ENCODE measurements at regions not wholly inside any gene's neighbourhood (a gene's known extent, or its start where the extent isn't known, plus 50 kb on each side); places are given as distances from the start of the nearest gene placed in this dataset.
"Not testable (repeated sequence)": the region's sequence is repeated elsewhere in the genome, so short reads cannot be mapped to it uniquely, and the experiment has no call there.

DNA sequence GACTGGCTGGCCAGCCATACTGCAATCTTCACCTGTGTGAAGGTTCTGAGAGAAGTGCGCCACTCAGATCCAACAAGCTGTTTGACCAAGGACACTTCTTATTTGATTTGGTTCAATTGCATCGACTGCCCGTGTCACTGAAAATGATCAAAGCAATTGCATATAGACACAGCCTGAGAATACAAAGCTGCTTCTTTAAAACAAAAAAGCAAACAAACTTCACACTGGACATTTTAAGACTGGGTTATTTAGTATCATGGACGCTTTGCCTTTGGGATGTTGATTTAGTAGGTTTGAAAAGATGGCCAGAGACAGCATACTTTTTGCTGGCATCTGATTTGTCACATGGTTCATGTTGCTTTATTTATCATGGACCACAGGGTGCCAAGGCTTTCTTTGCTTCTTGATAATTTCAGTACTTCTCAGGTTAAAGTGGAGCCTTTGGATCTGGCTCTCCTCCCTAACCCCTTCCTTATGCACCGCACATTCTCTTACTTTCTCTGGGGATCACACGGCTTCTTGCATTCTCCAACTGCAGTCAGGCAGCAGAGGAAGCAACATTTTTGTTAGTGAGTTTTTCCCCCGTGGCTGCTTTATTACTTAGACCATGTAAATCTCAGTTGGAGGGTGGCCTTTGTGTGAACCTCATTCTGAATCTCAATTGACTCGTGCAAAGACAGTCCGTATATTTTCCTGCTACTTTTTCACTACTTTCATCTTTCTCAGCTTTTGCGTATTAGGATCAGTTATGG is 151.0 kb downstream of the CD47 start:
- no peak for DNase-seq

DNA sequence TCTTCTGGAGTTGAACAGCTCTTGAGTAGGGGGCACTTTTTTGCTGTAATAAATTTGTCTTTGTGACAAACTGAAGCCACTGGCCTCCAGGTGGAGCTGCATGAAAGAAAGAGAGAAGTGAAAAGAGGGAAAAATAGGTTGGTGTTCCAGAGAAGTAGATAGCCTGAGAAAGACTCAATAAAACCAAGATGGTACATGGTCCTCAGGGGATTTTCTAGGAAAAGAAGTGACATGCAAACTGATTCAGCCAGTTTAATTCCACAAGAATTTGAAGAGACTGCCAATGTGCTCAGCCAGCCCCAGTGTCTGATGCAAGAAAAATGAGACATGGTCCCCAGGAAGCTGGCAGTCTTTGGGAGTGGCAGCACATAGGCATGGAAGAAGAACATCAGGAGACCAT is 152.7 kb downstream of the CD47 start:
- DNase-seq = no peak

DNA sequence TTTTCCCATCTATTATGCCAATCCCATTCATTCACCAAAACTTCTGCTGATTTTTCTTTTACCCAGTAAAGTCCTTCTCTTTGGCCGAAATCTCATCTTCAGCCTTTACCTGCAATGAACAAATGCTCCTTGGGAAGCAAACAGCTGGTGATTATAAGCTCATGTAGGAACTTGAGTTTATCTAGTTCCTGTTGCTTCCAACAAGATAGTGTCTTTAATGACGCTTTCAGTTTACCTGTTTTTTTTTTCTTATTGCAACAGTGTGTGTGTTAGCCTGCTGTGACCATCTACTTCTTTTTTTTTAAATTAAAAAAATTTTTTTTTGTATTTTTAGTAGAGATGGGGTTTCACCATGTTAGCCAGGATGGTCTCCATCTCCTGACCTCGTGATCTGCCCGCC is 156.0 kb downstream of the CD47 start:
- no peak for DNase-seq

DNA sequence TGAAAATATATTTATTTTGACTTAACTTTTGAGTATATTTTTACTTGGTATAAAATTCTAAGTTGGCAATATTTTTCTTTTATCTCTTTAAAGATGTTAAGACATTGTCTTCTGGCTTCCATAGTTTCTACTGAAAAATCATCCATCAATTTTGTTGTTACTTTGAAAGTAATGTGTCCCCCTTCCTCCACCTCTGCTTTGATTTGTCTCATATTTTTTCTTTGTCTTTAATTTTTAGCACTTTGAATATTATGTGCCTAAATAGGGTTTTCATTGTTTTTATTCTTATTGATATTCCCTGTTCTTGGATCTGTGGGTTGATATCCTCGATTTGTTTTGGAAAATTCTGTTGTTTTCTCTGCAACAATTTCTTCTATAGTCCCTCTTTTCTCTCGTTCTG is 157.4 kb downstream of the CD47 start:
- no peak for DNase-seq

DNA sequence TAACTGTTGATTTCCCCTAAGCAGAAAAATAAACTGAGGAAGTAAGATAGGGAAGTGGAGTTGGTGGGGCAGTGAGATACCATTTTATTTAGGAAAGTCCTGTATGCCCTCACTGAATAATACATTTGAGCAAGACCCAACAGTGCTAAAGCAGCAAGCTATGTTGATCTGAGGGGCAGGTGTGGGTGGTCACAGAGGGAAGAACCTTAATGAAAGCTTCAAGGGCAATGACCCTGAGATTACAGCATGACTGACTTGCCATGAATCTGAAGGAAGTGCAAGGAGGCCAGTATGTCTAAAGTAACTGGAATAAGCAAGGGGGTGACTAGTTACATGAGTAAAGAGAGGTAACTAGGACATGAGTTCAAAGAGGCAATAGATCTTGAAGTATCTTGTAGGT is 159.5 kb downstream of the CD47 start:
- no peak for DNase-seq

DNA sequence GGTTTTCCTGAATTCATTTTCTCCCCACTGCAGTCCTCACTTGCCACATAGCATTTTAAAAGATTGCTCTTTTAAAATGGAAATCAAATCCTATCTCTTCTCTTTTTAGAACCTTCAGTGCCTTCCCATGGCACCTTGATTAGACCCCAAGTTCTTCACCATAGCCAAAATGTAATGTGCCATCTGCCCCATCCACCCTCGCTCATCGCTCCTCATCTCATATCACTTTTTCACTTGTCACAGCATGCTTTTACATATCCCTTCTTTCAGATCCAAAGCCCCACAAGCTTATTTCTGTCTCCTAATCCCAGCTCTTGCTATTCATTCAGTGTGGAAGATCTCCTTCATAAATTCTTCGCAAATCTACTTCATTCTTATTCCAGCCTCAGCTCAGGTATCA is 161.7 kb downstream of the CD47 start:
- DNase-seq = no peak

DNA sequence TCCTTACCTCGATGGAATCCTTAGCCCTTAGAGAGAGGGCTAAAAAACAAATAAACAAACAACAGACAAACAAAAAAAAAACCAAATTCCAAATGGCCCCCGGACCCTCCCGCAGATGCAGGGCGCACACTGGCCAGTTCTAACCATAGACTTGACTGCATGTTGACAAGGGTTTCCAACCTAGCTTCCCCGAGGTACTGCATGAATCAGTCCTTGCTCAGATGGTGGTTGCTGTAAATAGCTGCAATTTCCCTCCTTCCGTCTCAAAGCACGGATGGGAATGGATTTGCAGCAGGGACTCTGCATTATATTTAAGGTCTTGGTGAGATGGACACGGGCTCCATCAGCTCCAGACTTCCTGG is 162.8 kb downstream of the CD47 start:
- DNase-seq = no peak

DNA sequence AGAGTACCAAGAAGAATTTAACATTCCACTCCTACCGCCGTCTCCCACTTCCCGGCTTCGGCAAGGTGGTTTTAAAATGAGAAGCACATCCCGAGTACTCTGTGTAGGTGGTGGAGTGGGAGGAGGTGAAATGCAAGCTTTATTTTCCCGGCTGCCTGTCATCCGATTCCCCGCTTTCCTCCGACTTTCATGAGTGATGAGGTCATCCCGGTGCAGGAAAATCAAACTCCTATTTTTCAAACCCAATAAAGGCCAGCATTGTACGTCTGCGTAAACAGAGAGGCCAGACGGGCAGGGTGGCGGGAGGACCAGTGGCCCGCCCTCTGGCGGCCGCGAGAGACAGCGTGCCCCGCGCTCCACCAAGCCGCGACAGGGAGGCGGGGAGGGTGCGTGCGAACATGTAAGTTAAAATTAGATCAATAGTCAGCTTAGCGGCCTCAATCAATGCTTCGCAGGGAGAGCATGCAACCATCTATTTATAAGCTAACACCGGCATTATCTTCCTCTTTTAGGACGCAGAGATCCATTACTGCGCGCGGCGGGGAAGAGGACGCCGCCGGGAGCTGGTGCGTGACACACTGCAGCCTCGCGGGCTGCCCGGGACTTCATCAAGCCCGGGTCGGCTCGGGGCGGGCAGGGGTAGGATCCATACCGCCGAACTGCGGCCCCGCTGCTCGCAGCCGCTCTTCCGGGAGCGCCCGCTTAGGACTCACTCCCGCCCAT is 163.3 kb downstream of the CD47 start:
- DNase-seq = peak; percentile 67

DNA sequence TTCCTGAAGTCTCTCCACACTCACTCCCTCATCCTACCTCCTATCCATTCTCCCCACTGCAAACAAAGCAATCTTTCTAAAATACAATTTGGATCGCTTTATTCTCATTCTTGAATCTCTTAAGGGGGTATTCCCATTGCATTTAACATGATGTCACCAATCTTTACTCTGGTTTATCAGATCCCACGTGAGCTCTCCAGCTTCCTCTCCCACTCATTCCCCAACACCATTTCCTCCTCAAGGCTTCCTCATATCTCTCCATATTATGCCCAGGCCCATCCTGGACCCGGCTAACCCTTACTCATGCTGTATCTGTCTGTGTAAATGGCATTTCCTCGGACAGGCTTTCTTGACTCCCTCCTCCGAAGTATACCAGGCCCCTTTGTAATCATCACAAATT is 165.0 kb downstream of the CD47 start:
- no peak for DNase-seq

DNA sequence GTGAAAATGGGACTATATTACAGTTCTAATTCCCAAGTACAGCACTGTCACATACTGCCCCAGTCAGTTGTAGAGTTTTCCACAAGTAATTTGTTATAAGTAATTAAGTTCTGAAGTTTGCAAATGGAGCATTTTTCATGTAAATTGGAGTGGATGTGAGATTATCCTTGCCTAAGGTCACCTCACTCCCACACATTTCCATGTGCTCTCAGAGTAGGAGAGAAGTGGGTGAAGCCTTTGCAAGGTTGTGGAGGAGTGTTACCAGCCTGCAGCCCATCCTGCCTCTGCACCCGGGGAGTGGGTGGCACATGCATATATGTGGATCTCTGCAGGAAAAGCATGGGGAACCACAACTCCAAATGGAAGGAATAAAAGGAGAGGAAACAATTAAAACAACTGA is 169.8 kb downstream of the CD47 start:
- no peak for DNase-seq

DNA sequence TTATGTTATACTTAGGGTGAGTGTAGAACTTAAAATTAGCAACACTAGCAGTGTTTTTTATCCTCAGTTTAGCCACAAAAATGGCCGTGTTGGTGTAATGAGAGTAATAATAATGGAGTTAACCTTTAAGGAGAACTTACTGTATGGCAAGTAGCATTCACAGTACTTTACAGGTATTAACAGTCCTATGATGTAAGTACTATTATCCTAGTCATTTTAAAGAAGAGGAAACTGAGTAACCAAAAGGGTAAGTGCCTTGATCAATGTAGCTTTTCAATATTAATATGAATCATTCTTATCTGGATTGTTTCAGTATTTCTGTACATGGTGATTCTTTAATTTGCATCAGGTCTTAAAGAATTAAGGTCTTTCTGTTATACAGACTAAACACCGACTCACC is 170.3 kb downstream of the CD47 start:
- DNase-seq = no peak

DNA sequence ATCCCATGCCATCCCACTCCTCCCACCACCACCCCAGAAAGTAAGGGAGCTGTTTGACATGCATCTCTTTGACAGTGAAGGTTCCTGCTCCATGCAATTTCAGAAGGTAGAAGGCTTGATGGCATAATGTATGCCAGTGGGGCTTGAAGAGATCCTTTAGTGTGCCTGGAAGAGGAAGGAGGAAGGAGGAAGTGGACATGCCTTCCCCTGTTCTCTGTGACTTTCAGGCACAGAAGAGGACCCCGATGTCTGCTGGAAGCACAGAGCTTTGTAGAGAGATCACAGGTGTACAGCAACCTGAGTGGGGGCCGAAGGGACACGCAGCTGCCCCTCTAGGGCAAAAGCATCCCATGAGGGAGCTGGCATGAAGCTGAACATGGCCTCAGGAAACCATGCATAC is 171.6 kb downstream of the CD47 start:
- DNase-seq = no peak

DNA sequence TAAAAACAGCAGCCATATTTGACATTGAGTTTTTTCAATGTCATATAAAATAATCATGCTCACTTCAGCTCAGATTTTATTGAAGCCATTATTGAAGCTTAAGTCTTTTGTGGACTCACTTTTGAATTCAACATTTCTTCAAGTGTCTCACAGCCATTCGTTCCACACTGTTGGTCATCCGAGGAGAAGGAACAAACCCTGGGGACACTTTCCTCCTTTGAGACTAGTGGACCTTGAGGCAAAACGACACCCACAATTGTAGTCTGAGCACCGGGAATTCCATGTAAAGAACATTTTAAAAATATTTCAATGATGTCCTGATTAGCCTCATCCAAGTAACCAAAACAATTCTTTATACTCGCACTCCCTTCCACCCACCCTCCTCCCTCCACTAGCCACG is 174.7 kb downstream of the CD47 start:
- DNase-seq = no peak

DNA sequence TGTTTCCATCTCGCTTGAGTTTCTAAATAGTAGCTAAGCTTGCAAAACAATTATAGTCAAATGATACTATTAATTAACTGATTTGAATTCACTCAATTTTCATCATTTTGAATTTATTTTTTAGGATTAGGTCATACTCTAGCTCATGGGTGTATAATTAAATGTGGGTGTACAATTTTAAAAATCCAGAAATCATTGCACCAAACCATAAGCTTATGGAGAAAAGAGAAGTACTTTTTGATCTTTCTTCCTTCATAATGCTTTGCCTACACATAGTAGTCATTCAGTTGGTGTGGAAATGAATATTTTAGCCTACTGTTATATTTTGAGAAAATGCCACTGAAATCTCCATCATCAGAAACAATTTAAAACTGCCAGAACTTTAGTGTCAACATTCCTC is 175.1 kb downstream of the CD47 start:
- no peak for DNase-seq

DNA sequence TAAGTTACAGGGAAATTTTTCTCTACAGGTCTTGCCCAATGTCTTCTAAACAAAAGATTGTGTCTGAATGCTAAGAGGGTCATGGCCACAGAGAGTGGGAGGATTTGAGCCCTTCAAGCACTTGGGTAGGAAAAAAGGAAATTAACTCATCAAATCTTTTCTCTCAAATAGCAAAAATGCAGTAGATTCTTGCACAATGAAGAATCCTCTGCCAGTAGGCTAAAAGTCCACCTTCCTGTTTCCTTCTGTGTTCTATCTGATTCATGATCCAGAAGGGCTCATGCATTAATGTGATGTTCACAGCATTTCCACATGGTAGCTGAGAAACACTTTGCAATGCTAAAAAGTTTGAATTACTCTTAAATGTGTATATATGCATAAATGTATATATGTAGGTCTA is 177.1 kb downstream of the CD47 start:
- DNase-seq = no peak

DNA sequence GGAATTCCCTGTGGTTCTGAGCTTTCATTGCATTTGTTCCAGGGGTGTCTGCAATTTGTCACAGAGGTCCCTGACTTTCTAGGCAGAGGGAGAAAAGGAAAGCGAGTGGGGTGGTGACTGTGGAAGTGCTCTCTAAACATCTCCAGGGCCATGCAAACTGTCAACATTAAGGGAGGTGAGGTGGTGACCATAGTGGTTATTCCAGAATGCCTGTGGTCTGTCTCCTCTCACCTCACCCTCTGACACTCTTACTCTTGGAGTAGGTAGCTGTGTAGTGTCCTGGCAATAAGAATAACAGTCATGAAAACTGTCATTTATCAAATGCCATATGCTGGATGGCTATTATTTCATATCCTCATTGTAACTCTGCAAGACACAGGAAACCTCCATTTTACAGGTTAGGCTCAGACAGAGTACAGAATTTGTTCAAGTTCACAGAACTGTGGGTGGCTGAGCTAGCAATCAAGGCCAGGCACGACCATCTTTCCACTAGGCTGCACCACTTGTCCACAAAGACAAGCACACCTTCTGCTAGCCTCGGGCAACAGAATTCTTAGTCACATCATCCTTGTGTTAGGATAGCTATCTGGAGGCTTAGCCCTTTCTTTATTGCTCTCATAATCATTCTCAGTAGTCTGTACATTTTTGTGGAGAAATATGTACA is 179.4 kb downstream of the CD47 start:
- DNase-seq = no peak

DNA sequence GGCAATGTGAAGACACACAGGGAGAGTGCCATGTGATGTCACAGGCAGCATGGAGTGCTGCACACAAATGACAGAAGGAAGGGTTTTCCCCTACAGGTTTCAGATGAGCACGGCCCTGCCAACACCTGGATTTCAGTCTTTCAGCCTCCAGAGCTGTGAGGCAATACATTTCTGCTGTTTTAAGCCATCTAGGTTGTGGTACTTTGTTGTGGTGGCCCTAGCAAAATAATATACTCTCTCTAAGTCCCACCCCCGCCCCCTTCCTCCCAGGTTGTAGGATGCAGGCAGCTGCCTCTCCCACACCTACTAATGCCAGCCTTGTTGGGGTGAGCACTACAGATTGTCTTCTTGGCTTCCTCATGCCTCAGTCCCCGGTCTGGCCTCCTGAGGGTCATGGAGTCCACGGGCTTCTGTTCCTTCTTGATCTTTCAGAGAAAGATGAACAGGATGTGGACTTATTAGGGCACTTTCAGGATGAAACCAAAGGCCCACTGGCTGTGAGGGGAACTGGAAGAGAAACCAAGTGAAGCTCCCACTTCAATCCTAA is 180.0 kb downstream of the CD47 start:
- DNase-seq = no peak

DNA sequence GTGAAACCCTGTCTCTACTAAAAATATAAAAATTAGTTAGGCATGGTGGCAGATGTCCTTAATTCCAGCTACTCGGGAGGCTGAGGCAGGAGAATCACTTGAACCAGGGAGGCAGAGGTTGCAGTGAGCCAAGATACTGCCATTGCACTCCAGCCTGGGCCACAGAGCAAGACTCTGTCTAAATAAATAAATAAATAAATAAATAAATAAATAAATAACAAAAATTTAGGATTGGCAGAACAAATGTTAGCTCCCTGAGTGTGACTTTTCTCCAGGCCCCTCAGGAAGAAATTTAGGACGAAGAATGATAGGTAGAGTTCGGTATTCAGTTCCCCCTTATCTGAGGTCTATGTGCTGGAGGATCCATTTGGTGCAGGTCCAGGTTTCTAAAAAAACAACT is 181.2 kb downstream of the CD47 start:
- not testable (repeated sequence) for DNase-seq

DNA sequence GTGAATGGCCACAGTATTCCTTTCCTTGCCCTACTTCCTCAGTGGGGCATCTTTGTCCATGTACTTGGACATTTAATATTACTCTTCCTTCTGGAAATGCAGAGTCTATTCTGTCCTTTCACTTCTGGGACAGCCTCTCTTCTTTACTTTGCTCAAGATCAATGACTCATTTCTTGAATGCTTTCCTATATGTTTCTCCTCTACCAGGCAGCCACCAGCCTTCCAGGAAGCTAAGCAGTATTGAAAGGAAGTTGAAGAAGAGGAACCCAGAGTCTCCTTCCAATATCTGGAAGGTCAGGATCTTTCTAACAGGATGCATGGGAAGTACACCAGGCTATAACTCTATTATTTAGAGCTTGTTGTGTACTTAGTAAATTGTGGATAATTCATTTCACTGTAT is 182.8 kb downstream of the CD47 start:
- no peak for DNase-seq

DNA sequence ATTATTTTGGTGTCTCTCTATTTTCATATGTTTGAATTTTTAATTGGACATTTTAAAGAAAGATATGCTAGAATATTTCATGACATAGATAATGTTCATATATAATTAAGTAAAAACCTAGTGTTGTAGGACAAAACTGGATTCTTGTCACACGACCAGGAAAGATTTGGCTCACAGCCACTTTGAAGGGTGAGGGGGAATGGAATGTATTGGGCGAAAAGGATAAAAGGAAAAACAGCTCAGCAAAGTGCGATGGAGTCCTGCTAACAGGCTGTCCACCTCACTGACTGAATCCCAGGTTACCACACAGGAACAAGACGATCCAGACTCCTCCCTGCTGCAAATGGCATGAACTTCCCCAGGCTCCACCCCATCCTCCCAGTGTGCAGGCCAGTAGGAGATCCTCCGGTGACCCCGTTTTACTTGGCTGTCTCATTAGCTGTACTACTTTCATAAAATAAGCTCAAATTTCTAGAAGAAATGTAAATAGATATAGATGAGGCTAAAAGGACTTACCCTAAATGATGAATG is 186.2 kb downstream of the CD47 start:
- no peak for DNase-seq

DNA sequence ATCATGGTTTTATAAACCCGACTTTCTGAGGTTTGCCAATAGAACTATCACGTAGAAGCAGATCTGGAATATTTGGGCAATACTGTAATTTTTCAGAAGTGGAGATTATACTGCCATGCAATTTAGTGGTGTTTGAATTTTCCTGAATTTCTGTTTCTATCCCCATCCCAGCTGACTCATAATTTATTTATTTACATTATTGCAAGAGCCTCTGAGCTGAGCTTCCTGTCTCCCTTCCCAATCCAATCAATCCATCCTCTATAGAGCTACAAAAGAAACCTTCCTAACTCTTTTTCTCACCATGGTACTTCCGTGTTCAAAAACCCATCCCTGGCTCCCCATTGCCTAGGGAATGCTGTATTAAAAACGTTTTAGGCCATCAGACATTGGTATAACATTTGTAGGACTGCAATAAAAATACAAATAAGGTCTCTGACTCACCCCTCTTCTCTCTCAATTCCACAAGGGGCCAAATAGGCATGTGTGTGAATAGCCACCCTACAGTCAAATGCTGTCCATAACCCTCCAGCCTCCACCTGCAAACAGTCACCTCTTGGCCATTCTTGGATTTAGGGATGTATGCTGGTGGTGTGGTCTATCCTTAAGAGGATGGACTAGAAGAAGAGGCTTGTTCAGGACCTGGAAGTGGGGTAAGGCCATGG is 190.7 kb downstream of the CD47 start:
- no peak for DNase-seq

DNA sequence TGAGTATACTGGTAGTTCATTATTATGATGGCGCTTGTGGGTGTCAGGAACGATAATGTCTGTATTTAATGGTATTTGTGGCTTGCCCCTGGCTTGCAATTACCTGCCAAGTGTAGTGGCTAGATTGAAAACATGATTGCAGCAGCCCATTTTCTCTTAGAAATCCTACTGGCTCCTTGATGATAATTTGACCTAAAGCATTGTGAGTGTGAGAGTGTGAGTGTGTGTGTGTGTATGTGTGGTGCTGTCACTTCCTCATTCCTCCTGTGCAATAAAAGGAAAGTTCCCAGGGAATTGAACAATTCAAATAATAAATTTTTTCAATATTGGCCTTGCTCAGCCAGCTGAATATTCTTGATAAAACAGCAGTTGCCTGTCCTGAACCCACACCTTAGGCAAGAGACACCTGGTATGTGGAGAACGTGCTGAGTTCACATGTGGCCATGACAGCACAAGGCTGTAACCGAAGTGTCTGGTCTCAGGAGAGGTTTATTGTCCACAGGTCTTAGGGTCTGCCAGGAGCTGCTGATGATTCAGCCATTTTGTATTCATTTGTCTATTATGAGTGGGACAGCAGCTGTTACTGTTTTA is 193.3 kb downstream of the CD47 start:
- no peak for DNase-seq

DNA sequence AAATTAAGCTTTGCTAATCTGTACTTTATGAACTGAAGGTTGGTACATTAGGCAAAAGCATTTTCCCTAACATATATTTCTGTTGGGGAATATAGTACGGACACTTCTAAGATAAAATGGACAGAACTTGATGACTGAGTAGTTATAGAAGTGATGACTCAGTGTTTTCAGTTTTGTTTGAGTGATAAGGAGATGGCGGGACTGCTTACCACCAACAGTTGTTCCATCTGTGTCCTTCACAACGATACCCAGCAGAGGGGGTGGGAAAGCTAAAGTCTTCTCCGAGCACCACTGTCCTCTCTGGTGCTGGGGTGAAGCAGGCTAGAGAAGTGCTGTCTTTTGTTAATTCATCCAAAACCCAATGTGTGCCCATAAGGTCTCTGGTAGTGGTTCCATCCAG is 195.8 kb downstream of the CD47 start:
- no peak for DNase-seq
